Naive B cell (primary cell): ENCODE measurements at regions not wholly inside any gene's neighbourhood (a gene's known extent, or its start where the extent isn't known, plus 50 kb on each side); places are given as distances from the start of the nearest gene placed in this dataset.
"Not testable (repeated sequence)": the region's sequence is repeated elsewhere in the genome, so short reads cannot be mapped to it uniquely, and the experiment has no call there.

Source experiments
- ATAC-seq, 2 donors: fragments of 150-1000 bp; cut with Tn5 transposase; 2 replicates each; pipeline ENCODE4 v1.10.0; 2021; ENCODE audit warnings: low read depth in 2 of 2, mild to moderate bottlenecking in 2 of 2, moderate library complexity in 2 of 2
- DNase-seq: peaks from one replicate; pipeline ENCODE4 v3.0.0; 2022
- H3K27ac Mint-ChIP-seq, 6 donors: one replicate each; pipeline ENCODE4 v1.8.0; 2020 to 2022; ENCODE audit warnings: mild to moderate bottlenecking in 6 of 6, mixed read lengths in 6 of 6, moderate library complexity in 5 of 6, inconsistent platforms in 2 of 6
- H3K27me3 Mint-ChIP-seq, 3 donors: one replicate each; pipeline ENCODE4 v1.8.0; 2021 to 2022; ENCODE audit warnings: mixed read lengths in 3 of 3, mild to moderate bottlenecking in 1 of 3
- H3K36me3 Mint-ChIP-seq, 2 donors: one replicate each; pipeline ENCODE4 v1.8.0; 2020 to 2022; ENCODE audit warnings: mixed read lengths in 2 of 2, inconsistent platforms in 1 of 2, mild to moderate bottlenecking in 1 of 2
- H3K4me1 Mint-ChIP-seq, 3 donors: one replicate each; pipeline ENCODE4 v1.8.0; 2020 to 2022; ENCODE audit warnings: mixed read lengths in 3 of 3, inconsistent platforms in 1 of 3, mild to moderate bottlenecking in 1 of 3, moderate library complexity in 1 of 3
- H3K4me3 Mint-ChIP-seq, 8 donors: one replicate each; pipeline ENCODE4 v1.8.0; 2020 to 2022; ENCODE audit warnings: mild to moderate bottlenecking in 8 of 8, mixed read lengths in 8 of 8, moderate library complexity in 8 of 8, inconsistent platforms in 2 of 8
- H3K9me3 Mint-ChIP-seq, 7 donors: one replicate each; pipeline ENCODE4 v1.8.0; 2020 to 2022; ENCODE audit warnings: mixed read lengths in 7 of 7, mild to moderate bottlenecking in 5 of 7, inconsistent platforms in 2 of 7, moderate library complexity in 1 of 7

DNA sequence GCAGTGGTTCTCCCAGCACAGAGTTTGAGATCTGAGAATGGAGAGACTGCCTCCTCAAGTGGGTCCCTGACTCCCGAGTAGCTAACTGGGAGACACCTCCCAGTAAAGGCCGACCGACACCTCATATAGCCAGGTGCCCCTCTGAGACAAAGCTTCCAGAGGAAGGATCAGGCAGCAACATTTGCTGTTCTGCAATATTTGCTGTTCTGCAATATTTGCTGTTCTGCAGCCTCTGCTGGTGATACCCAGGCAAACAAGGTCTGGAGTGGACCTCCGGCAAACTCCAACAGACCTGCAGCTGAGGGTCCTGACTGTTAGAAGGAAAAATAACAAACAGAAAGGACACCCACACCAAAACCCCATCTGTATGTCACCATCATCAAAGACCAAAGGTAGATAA is 560.2 kb downstream of the SOX5 start:
- not testable (repeated sequence) for ATAC-seq, DNase-seq, H3K4me1 Mint-ChIP-seq, H3K27me3 Mint-ChIP-seq, H3K27ac Mint-ChIP-seq, H3K36me3 Mint-ChIP-seq, H3K4me3 Mint-ChIP-seq
- peaks cover 10 to 27% (median 14%) of the 10 kb centered on the region in 7 donors for H3K9me3 Mint-ChIP-seq

DNA sequence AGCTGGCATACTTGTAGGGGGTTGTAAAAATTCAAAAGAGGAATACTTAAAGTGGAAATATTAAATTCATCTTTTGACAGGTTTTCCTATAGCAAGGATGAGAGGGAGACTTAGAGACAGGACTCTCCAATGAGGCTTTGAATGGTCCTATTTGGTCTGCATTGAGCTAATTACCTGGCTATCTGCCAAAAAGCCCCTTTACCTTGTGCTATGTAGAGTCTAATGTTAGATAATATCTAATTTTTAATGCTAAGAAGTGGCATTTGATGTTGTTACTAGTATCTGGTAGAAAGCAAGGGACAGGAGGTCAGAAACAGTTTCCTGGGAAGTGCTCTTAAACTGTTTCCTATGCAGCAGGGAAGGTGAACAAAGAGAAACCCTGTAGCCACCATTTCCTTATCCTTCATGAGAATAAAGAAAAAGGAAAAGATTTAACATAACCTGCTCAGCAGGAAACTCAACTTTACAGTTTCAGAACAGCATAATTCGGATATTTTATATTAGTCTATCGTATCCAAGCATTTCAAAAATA is 550.0 kb downstream of the SOX5 start:
- Mint-ChIP-seq H3K4me1 (no peaks in the 10 kb centered on the region), H3K27me3 (no peaks in the 10 kb centered on the region), H3K36me3 (no peaks in the 10 kb centered on the region), H3K9me3 (peaks cover 0 to 7% (median 2%) of the 10 kb centered on the region in 7 donors), H3K4me3 (no peak overlapping the region), H3K27ac (no peak overlapping the region)
- ATAC-seq = no peak
- DNase-seq = no peak

DNA sequence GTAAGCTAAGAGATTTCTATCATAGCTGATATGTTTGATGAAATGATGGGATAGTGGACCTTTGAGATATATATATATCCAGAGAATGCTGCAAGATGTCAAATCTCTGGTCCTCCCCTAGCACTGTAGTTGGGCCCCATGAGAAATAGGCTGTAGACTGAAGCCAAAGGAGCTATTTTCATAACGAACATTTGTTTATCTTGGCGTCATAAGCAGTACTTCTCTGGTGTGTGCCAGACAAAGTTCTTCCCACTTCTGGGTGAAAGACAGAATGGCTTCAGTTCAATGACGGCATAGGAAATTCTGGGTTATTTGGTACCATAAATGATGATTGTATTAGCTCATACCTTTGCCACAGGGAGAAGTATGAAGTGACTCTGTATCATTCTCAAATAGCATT is 534.3 kb downstream of the SOX5 start:
- no peak for DNase-seq
- Mint-ChIP-seq H3K27ac (no peak overlapping the region), H3K27me3 (no peaks in the 10 kb centered on the region), H3K4me3 (no peak overlapping the region), H3K9me3 (peaks cover 0 to 10% (median 6%) of the 10 kb centered on the region in 7 donors), H3K4me1 (no peaks in the 10 kb centered on the region), H3K36me3 (no peaks in the 10 kb centered on the region)
- ATAC-seq = no peak

DNA sequence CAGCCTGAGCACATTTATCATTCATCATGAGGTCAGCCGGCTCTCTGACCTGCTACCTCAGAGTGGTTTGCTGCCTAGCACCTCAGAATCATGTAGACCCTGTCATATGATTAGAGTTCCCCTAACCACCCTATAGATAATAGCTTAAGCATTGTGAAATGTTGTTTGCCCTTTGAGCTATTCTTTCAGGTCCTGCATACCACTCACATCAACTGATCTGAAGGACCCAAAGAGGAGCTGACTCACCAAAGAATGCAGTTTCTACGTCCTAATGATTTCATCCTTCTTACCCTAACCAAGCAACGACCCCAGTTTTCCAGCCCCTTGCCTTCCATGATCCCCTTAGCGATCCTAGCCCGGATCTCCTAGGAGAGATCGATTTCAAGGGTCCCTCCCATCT is 527.9 kb downstream of the SOX5 start:
- no peak for ATAC-seq
- DNase-seq = no peak
- Mint-ChIP-seq H3K27me3 (no peaks in the 10 kb centered on the region), H3K4me3 (no peak overlapping the region), H3K27ac (no peak overlapping the region), H3K9me3 (peaks cover 0 to 6% (median 2%) of the 10 kb centered on the region in 7 donors), H3K4me1 (no peaks in the 10 kb centered on the region), H3K36me3 (no peaks in the 10 kb centered on the region)

DNA sequence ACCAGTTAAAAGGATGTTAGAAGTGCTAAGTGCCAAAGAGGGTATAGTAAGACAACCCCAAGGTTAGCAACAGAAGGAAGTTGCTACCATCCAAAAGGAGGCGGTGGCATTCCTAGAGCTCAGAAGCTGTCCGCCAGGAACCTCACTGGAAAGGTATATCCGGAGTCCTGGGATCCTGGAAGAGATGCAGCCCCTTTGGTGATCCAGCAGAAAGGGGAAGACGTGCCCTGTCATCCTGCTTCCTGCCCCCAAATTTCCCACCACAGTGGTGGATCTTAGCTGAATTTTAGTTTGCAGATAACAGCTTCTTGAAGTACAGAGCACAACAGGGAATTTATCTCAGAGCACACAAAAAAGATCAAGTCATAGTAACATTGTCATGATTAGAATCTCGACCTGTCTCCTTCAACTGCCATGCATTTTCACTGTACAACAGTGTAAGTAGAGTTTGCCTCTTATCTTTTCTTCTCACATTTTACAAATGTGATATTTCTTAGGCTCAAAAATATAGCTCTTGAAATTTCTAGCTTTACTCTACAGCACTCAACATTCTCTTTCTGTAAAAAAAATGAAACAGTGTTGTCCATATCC is 526.3 kb downstream of the SOX5 start:
- no peaks in the 10 kb centered on the region for H3K4me1 Mint-ChIP-seq

DNA sequence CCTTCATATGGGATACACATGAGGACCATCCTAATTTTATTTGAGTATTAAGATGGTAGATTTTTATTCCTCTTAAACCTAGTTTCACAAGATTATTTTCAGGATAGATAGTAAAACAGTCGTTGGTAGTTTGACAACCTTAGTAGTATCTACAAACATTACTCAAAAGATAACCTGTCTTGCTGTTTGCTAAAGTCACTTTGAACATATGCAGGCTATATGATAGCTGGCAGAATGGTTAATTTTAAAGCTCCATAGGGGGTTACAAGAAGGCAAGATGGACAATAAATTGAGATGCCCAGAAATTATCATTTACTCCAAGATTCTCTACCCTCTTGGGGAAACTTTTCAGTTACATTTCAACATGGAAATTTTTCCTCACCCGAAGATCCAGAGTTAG is 525.7 kb downstream of the SOX5 start:
- no peaks in the 10 kb centered on the region for H3K36me3 Mint-ChIP-seq
- no peak overlapping the region for H3K4me3 Mint-ChIP-seq
- no peak for ATAC-seq
- H3K4me1 Mint-ChIP-seq = no peaks in the 10 kb centered on the region
- no peak overlapping the region for H3K27ac Mint-ChIP-seq
- no peaks in the 10 kb centered on the region for H3K27me3 Mint-ChIP-seq
- DNase-seq = no peak
- H3K9me3 Mint-ChIP-seq = peaks cover 0 to 9% (median 4%) of the 10 kb centered on the region in 7 donors

More for the DNA sequence above, 526.3 kb downstream of the SOX5 start:
- DNase-seq (no peak), ATAC-seq (no peak)
- peaks cover 0 to 9% (median 3%) of the 10 kb centered on the region in 7 donors for H3K9me3 Mint-ChIP-seq
- H3K4me3 Mint-ChIP-seq = no peak overlapping the region
- H3K36me3 Mint-ChIP-seq = no peaks in the 10 kb centered on the region
- no peaks in the 10 kb centered on the region for H3K27me3 Mint-ChIP-seq
- H3K27ac Mint-ChIP-seq = no peak overlapping the region

DNA sequence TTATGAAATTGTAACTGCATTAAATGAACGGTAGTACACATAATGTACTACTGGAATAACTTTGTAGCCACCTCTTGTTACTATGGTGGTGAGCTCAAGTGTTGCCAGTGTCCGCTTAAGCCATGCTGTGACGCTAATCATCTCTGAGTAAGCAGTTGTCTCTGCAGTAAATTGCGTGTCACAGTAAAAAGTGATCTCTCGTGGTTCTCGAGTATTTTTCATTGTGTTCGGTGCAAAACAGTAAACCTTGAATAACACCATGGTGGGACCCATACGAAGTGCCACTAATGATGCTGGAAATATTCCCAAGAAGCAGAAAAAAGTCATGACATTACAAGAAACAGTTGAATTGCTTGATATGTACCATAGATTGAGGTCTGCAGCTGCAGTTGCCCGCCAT is 524.8 kb downstream of the SOX5 start:
- no peaks in the 10 kb centered on the region for H3K27me3 Mint-ChIP-seq
- no peaks in the 10 kb centered on the region for H3K4me1 Mint-ChIP-seq
- ATAC-seq (no peak), DNase-seq (no peak)
- no peak overlapping the region for H3K4me3 Mint-ChIP-seq
- H3K27ac Mint-ChIP-seq = no peak overlapping the region
- peaks cover 0 to 9% (median 4%) of the 10 kb centered on the region in 7 donors for H3K9me3 Mint-ChIP-seq
- H3K36me3 Mint-ChIP-seq = no peaks in the 10 kb centered on the region

DNA sequence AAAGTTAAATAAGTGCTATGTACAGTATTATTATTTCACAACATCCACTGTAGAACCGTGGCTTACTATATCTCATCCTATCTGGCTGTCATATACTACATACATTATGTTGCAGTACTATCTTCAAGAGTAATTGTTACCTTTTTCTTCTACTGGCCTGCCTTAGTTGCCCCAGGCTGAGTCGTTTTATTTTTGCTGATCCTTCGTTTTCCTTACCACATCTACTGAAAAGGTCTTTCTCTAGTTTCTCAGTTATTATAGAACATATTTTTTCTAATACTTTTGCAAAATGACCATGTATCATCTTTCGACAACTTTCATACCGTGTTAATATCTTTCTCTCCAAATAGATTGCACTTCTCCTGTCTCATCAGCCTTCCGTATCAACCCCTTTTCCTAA is 523.1 kb downstream of the SOX5 start:
- DNase-seq = no peak
- Mint-ChIP-seq H3K36me3 (no peaks in the 10 kb centered on the region), H3K27me3 (no peaks in the 10 kb centered on the region), H3K4me1 (no peaks in the 10 kb centered on the region), H3K27ac (no peak overlapping the region), H3K4me3 (no peak overlapping the region), H3K9me3 (peaks cover 0 to 9% (median 4%) of the 10 kb centered on the region in 7 donors)
- no peak for ATAC-seq

DNA sequence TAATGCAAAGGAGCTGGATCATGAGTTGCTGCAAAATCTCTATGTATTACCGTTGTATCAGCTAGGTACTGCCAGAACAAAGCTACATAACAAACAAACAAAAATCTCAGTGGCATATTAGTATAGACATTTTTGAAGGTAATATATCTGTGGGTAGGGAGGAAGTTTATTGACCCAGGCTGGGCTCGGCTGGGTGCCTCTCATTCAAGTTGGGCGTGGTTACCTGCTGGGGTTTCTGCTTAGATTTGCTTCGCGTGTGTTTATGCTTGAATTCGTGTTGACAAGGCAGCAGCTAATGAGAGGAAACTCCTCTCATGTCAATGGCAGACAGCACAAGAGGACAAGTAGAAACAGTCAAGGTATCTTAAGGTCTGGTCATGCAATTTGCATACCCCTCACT is 520.7 kb downstream of the SOX5 start:
- ATAC-seq = no peak
- no peaks in the 10 kb centered on the region for H3K4me1 Mint-ChIP-seq
- no peak overlapping the region for H3K4me3 Mint-ChIP-seq
- peaks cover 0 to 9% (median 1%) of the 10 kb centered on the region in 7 donors for H3K9me3 Mint-ChIP-seq
- no peaks in the 10 kb centered on the region for H3K27me3 Mint-ChIP-seq
- H3K36me3 Mint-ChIP-seq = no peaks in the 10 kb centered on the region
- H3K27ac Mint-ChIP-seq = no peak overlapping the region
- no peak for DNase-seq

DNA sequence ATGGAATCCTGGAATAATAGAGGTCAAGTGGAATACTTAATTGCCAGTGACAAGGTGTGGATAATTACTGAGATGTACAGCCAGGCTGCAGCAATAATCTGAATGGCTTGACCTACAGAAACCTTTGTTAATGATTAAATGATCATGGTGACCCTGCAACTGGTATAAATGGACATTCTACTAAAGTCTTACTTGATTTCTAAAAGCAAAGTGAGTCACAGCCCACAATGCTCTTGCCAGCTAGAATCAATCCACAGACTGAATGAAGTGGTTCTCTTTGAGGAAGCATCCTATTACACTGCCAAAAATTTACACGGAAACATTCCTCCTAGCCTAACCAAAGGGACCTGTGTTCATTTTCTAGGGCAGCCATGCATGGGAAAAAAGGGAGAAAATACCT is 518.5 kb downstream of the SOX5 start:
- Mint-ChIP-seq H3K4me1 (no peaks in the 10 kb centered on the region), H3K27ac (no peak overlapping the region), H3K36me3 (peaks cover 0 to 5% of the 10 kb centered on the region in 2 donors), H3K4me3 (no peak overlapping the region), H3K27me3 (no peaks in the 10 kb centered on the region), H3K9me3 (peaks cover 0 to 15% (median 9%) of the 10 kb centered on the region in 7 donors)
- ATAC-seq (no peak), DNase-seq (no peak)

DNA sequence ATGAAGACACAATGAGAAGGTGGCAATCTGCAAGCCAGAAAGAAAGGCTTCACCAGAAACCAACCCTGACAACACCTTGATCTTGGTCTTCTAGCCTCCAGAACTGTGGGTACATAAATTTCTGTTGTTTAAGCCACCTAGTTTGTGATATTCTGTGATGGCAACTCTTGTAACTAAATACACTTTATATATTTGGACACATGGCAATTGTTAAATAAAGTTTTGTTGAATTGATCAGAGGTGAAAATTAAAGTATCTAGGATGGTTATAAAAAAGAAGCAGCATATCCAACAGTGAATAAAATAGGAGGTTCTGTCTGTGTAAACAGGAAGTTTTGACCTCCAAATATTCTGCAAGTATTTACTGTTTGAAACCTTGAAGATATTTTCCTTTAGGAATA is 516.3 kb downstream of the SOX5 start:
- DNase-seq = no peak
- no peaks in the 10 kb centered on the region for H3K4me1 Mint-ChIP-seq
- no peak overlapping the region for H3K27ac Mint-ChIP-seq
- ATAC-seq = no peak
- no peaks in the 10 kb centered on the region for H3K27me3 Mint-ChIP-seq
- no peak overlapping the region for H3K4me3 Mint-ChIP-seq
- peaks cover 0 to 22% (median 10%) of the 10 kb centered on the region in 7 donors for H3K9me3 Mint-ChIP-seq
- peaks cover 0 to 5% of the 10 kb centered on the region in 2 donors for H3K36me3 Mint-ChIP-seq

DNA sequence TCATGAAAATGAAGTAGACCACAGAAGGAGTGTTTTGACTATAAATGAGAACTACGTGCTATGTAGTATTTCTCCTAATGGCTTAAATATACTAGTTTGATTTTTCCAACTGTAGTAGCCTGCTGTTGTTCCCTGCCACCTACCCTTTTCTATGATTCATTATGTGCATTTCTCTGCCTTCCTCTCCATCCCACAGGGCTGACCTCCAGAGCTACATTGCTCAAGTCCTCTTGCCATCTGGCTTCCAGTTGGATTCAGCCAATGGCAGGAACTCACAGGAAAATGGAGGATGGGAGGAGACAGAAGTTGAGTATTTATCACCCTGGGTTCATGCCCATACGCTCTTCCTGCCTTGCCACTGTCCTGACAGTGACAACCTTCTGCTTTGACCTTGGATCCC is 515.3 kb downstream of the SOX5 start:
- Mint-ChIP-seq H3K4me1 (no peaks in the 10 kb centered on the region), H3K27me3 (no peaks in the 10 kb centered on the region), H3K36me3 (peaks cover 0 to 5% of the 10 kb centered on the region in 2 donors), H3K4me3 (no peak overlapping the region), H3K9me3 (peaks cover 1 to 33% (median 8%) of the 10 kb centered on the region in 7 donors), H3K27ac (no peak overlapping the region)
- DNase-seq (no peak), ATAC-seq (no peak)

DNA sequence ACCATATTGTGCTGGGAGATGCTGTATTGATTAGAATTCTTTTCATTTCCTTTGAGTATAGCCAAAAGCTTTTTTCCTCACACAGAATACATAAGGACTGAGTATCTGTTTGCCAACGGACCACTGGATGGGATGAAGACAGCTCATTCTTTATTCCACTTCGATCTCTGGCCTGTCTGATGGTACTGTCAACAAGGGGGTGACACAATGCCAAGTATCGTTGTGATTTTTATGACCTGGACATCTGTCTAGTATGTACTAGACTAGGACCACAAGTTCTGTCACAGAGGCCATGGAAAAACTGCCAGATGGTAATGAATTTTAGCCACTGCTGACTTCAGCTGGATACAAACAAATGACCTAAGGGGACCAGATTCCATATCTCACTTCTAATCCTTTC is 502.7 kb downstream of the SOX5 start:
- Mint-ChIP-seq H3K4me1 (no peaks in the 10 kb centered on the region), H3K27me3 (no peaks in the 10 kb centered on the region), H3K27ac (no peak overlapping the region), H3K36me3 (no peaks in the 10 kb centered on the region), H3K9me3 (peaks cover 0 to 6% (median 0%) of the 10 kb centered on the region in 7 donors), H3K4me3 (no peak overlapping the region)
- DNase-seq (no peak), ATAC-seq (no peak)

DNA sequence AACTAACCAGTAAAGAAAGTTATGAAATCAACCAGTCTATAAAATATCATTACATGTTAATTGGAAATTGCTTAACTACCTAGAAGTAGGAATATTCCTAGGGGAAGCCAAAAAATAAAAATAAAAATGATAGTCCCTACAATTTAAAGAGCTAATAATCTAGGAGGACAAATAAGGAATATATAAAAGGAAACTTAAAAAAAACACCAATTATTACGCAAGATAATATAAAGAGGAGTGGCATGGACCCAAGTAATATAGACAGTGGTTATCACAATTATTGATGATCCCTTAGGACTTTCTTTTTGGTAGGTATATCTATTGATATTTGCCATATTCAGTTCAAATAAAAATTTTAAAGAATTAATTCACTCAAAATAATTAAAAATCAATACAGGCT is 498.7 kb downstream of the SOX5 start:
- no peak for ATAC-seq
- Mint-ChIP-seq H3K4me3 (no peak overlapping the region), H3K36me3 (no peaks in the 10 kb centered on the region)

DNA sequence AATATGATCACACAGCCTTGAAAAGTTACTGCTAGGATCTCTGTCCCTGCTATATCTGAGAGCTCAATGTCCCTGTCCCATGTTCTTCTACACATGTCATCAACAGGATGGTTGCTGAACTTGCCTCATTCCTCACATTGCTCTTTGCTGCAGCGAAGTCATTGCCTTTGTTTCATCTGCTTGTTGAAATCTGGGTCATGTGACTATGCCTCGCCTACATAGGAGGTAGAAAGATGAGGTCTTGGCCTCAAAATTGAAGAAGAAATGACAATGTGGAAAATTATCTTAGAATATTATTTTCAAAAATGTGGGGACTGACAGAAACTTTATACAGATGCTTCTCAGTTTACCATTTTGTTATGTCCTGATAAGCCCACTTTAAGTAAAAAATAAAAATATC is 494.2 kb downstream of the SOX5 start:
- Mint-ChIP-seq H3K27me3 (no peaks in the 10 kb centered on the region), H3K27ac (no peak overlapping the region), H3K36me3 (no peaks in the 10 kb centered on the region), H3K4me1 (no peaks in the 10 kb centered on the region), H3K4me3 (no peak overlapping the region), H3K9me3 (peaks cover 0 to 6% (median 3%) of the 10 kb centered on the region in 7 donors)
- ATAC-seq = no peak
- DNase-seq = no peak

More for the DNA sequence above, 498.7 kb downstream of the SOX5 start:
- H3K4me1 Mint-ChIP-seq = no peaks in the 10 kb centered on the region
- no peak overlapping the region for H3K27ac Mint-ChIP-seq
- H3K9me3 Mint-ChIP-seq = peaks cover 0 to 5% (median 4%) of the 10 kb centered on the region in 7 donors
- no peak for DNase-seq
- no peaks in the 10 kb centered on the region for H3K27me3 Mint-ChIP-seq
